HTR-8/SVneo (cell line): ENCODE measurements at regions not wholly inside any gene's neighbourhood (a gene's known extent, or its start where the extent isn't known, plus 50 kb on each side); places are given as distances from the start of the nearest gene placed in this dataset.

Experiments used
- DNase-seq: peaks from one replicate; pipeline ENCODE4 v3.0.0; 2011; ENCODE audit warnings: low spot score, mixed read lengths; ENCODE audit not compliant: insufficient read length
- FAIRE-seq: peaks from 2 replicates; lab custom pipeline; 2011; peaks lifted over from hg19 to GRCh38; lab: Jason Lieb, UNC

GRCh38 chr1:232528472-232529089 is 101.4 kb downstream of the SIPA1L2 start:
- DNase-seq (no peak), FAIRE-seq (no peak)

- FAIRE-seq (no peak), DNase-seq (no peak)
These were observed 105.9 kb downstream of the SIPA1L2 start for GRCh38 chr1:232524056-232524455.

- FAIRE-seq = no peak
- no peak for DNase-seq
These were observed 107.7 kb downstream of the SIPA1L2 start for GRCh38 chr1:232522189-232522588.

GRCh38 chr1:232521660-232522059 is 108.3 kb downstream of the SIPA1L2 start:
- DNase-seq (no peak), FAIRE-seq (no peak)

GRCh38 chr1:232519186-232519585 is 110.7 kb downstream of the SIPA1L2 start:
- DNase-seq (no peak), FAIRE-seq (no peak)

GRCh38 chr1:232518349-232518748 is 111.6 kb downstream of the SIPA1L2 start:
- DNase-seq (no peak), FAIRE-seq (no peak)

- DNase-seq (no peak), FAIRE-seq (no peak)
These were observed 112.7 kb downstream of the SIPA1L2 start for GRCh38 chr1:232517204-232517603.

- DNase-seq = no peak
- no peak for FAIRE-seq
These were observed 114.2 kb downstream of the SIPA1L2 start for GRCh38 chr1:232515706-232516105.

GRCh38 chr1:232512712-232513111 is 117.2 kb downstream of the SIPA1L2 start:
- FAIRE-seq = no peak

GRCh38 chr1:232511172-232511571 is 118.8 kb downstream of the SIPA1L2 start:
- no peak for FAIRE-seq

More at GRCh38 chr1:232512712-232513111, 117.2 kb downstream of the SIPA1L2 start:
- no peak for DNase-seq

GRCh38 chr1:232510367-232511110 is 119.4 kb downstream of the SIPA1L2 start:
- FAIRE-seq (no peak), DNase-seq (no peak)

More at GRCh38 chr1:232511172-232511571, 118.8 kb downstream of the SIPA1L2 start:
- DNase-seq = no peak

- FAIRE-seq (no peak), DNase-seq (no peak)
These were observed 120.4 kb downstream of the SIPA1L2 start for GRCh38 chr1:232509570-232509969.

GRCh38 chr1:232508130-232508701 is 121.7 kb downstream of the SIPA1L2 start:
- DNase-seq (no peak), FAIRE-seq (peak; percentile 54)

- FAIRE-seq = no peak
These were observed 122.4 kb downstream of the SIPA1L2 start for GRCh38 chr1:232507571-232507970.

GRCh38 chr1:232505884-232506283 is 124.0 kb downstream of the SIPA1L2 start:
- no peak for FAIRE-seq
- DNase-seq = no peak

More at GRCh38 chr1:232507571-232507970, 122.4 kb downstream of the SIPA1L2 start:
- no peak for DNase-seq

GRCh38 chr1:232504651-232505050 is 125.3 kb downstream of the SIPA1L2 start:
- no peak for DNase-seq
- FAIRE-seq = no peak

GRCh38 chr1:232503497-232503896 is 126.4 kb downstream of the SIPA1L2 start:
- DNase-seq (no peak), FAIRE-seq (no peak)

GRCh38 chr1:232501854-232502253 is 128.1 kb downstream of the SIPA1L2 start:
- DNase-seq (no peak), FAIRE-seq (no peak)

GRCh38 chr1:232499188-232499587 is 130.7 kb downstream of the SIPA1L2 start:
- FAIRE-seq (no peak), DNase-seq (no peak)

GRCh38 chr1:232493869-232494268 is 136.1 kb downstream of the SIPA1L2 start:
- no peak for FAIRE-seq
- DNase-seq = no peak

GRCh38 chr1:232489256-232489655 is 140.7 kb downstream of the SIPA1L2 start:
- FAIRE-seq = no peak
- DNase-seq = no peak
